GM21423 (cell line): ENCODE measurements at regions not wholly inside any gene's neighbourhood (a gene's known extent, or its start where the extent isn't known, plus 50 kb on each side); places are given as distances from the start of the nearest gene placed in this dataset.
"Not testable (repeated sequence)": the region's sequence is repeated elsewhere in the genome, so short reads cannot be mapped to it uniquely, and the experiment has no call there.

Experiments
- ATAC-seq: cut with Tn5 transposase; IDR thresholded peaks from one replicate; pipeline ENCODE4 v1.9.1; 2021; ENCODE audit warnings: mild to moderate bottlenecking, moderate library complexity; ENCODE audit not compliant: unreplicated experiment

- ATAC-seq = no peak
These were observed 145.2 kb upstream of the KRR1 start for GRCh38 chr12:75656648-75657047.

DNA sequence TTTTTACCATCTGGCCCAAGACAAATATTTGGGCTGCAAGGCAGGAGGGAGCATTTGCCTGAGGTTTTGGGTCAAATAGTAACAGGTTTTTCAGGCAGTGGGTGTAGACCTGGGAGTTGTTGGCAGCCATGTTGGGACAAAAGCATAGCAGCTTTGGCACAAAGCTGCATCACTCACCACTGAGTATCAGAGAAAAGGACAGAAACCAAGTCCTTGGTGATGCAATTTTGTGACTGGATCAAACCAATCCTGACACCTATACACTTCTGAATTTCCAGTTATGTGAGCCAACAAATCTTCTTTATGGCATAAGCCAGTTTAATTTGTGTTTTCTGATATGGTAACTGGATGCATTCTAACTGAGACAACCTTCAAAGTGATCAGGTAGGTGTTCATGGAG, 144.8 kb upstream of the KRR1 start:
- no peak for ATAC-seq

DNA sequence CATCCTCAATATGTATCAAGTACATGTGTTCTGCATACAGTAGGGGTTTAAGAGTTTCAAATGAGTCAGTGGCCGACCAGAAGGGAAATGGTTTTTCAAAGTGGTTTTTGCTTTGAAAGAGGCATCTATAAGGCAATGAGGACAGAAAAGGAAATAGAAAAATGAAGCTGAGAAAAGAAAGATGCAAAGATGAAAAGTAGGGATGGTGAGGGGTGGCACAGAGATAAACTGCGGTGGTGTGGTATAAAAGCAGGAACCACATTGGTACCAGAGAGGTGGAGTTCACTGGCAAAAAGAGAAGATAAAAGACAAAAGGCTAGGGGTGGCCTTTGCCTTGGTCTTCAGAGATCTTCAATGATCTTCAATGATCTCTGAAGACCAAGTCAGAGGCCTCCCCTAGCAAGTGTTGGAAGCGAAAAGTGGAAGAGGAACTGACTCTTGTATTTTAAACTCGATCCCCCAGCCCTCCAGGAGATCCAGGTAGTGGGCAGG, 144.0 kb upstream of the KRR1 start:
- peak; percentile 67 for ATAC-seq

- no peak for ATAC-seq
These were observed 139.9 kb upstream of the KRR1 start for GRCh38 chr12:75651342-75651695.

GRCh38 chr12:75650595-75651341, 139.4 kb upstream of the KRR1 start:
- no peak for ATAC-seq

DNA sequence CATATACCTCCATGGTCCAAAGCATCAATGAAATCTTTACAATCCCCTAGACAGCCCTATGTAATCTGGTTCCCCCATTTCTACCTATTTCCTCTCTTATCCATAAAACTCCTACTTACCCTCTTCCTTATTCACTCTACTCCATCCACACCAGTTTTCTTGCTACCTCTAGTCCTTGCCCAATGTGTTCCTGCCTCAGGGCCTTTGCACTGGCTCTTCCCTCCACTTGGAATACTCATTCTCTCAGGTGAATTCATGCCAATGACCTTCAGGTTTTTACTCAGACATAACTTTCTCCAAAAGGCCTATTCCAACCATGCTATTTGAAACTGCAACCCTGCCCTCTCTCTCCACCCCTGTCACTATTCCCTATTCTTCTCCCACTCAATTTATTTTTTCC, 138.7 kb upstream of the KRR1 start:
- no peak for ATAC-seq

- no peak for ATAC-seq
These were observed 137.4 kb upstream of the KRR1 start for GRCh38 chr12:75648856-75649255.

DNA sequence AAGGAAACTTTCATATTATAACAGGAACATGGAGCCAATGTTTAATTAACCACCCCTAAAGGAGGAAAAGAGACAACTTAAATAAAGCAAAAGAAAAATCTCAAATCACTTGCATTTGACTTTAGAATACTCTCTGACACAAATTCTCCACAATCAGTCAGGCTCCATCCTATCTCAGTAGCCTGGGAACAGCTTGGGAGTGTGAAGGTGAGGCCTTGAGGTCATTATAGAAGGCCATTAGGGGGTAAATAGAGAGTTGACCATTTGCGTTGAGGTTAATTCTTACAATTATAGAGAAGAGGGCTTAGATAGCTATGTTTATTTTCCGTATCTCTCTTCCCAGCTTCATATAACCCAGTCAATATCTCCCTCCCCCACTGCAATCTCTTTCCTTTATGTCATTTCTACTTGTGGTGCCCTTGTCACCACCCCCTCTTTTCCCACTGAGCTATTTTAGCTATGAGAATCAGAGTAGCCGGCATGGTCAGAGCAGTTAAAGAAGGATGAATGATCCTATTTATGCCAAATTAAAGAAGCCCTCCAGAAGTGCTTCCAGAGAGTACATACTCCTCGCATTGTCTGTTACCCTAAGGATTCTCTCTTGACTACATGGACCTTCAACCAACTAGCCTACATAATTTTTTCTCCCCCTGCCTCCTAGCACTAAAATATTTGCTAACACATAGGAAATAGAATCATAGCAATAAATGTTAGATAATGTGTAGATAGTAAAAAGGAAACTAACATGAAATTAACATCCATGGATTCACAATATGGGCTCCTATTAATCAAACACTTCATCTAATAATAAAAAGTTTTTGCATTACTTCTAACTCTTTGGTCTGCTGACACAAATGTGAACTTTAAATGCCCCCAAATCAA, 135.2 kb upstream of the KRR1 start:
- no peak for ATAC-seq

DNA sequence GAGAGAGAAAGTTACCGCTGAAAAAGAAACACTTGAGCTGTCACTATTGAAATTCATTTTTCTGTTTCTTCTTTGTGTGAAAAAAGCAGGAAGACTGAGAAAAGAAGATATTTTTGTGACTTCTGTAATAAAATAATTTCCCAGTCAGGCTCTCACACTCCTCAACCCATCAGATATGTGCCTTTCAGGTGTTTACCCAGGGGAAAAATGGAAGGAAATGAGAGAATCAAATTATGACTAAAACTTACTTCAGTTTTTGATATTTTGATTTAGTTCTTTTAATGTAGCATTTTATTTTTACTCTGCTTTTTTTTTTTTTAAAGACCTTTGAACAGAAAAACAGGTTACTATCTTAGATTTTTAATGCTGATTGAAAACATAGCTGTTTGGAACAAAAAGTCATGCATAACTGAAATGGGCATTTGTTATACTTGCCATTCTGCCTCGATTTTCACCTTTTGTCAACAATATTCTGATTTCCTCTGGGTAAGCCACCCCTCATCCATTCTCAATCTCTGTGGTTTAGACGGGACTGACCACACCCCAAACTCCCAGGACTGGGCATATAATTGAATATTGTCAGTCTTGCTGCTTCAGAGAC, 133.2 kb upstream of the KRR1 start:
- ATAC-seq = no peak

DNA sequence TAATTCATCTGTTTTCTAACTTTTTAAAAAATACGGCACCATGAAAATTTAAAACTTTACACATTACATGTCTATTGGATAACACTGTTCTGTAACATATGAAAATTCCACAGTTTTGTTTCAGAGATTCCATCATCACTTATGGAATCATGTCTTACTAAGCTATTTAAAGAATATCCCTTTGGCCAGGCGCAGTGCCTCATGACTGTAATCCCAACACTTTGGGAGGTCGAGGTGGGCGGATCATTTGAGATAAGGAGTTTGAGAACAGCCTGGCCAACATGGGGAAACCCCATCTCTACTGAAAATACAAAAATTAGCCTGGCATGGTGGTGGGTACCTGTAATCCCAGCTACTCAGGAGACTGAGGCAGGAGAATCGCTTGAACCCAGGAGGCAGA, 131.7 kb upstream of the KRR1 start:
- ATAC-seq = not testable (repeated sequence)

DNA sequence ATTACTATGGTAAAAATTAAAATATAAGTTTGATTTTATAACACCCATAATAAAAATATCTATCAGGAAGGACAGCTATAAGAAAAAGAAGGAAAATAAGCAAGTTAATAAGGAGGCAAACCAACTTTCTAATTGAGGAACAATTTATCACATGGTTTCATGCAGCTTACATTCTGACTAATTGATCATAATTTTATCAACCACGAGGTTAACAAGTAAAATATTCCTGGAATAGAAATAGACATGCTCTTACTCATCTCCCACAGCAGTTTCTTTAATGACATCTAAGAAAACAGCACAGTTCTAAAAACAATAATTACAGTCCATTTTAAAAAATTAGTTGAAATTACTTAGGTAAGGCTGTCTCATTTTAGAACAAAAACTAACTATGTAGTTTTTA, 130.8 kb upstream of the KRR1 start:
- no peak for ATAC-seq

DNA sequence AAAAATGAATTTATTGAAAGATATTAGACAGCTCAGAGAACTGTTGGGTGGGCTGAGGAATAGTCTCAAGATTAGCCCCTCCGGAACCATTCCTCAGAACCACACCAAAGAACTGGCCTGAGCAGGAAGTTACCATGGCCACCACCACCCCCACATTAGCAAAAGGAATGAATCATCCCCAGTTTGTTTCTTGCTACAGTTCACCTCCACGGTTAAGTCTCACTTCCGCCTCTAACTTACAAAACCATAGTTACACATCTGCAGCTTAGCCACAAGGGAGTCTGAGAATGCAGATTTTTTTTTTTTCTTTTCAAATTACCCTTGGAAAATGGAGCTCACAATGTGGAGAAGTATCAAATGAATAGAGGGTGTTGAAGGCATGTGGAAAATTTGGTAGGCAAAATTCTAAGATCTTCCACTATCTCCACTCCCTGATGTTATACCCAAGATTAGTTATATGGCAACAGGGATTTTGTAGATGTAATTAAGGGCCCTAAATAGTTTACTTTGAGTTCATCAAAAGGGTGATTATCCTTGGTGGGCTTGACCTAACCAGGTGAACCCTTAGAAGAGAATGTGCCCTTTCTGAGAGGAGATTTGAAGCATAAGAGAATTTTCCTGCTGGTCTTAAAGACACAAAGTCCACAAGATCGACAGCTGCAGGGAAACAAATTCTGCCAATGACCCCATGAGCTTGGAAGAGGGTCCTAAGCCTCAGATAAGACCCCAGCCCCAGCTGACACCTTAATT, 129.8 kb upstream of the KRR1 start:
- peak; percentile 100 for ATAC-seq

- ATAC-seq = no peak
These were observed 127.4 kb upstream of the KRR1 start for GRCh38 chr12:75638792-75639191.

- ATAC-seq = no peak
These were observed 125.2 kb upstream of the KRR1 start for GRCh38 chr12:75636607-75637006.

DNA sequence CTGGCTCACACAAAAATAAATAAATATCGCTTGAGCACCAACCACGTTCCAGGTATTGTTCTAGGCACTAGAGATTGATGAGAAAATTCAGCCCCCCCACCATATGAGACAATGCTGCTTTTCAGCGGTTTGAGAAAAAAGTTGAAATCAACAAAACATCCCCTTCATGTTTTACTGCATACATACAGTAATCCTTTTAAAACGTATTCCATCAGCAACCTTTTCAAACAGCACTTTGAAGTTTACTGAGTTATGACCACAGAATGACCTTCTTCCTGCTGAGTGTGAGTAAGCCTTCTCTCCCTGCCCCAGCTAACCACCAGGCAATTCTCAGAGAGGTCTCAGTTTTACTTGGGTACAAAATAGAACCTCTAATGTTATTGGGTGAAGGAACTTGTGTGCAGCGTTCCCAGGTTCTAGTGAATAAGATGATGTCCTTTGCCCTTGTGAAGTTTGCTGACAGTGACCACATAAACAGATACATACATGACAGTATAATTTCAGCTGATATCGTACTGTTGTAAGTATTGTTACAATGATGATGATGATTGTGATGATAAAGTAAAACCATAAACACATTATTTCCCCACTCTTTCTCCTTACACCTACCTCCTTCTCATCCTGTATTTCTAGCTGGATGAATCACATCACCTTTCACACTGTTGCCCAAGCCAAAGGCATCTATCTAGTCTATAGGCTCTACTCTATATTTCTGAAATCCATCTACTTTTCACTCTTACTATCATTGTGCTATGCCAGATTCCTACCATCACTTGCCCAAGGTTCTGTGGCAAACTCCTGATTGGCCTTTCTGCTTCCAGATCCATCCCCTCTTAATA, 124.4 kb upstream of the KRR1 start:
- peak; percentile 93 for ATAC-seq

DNA sequence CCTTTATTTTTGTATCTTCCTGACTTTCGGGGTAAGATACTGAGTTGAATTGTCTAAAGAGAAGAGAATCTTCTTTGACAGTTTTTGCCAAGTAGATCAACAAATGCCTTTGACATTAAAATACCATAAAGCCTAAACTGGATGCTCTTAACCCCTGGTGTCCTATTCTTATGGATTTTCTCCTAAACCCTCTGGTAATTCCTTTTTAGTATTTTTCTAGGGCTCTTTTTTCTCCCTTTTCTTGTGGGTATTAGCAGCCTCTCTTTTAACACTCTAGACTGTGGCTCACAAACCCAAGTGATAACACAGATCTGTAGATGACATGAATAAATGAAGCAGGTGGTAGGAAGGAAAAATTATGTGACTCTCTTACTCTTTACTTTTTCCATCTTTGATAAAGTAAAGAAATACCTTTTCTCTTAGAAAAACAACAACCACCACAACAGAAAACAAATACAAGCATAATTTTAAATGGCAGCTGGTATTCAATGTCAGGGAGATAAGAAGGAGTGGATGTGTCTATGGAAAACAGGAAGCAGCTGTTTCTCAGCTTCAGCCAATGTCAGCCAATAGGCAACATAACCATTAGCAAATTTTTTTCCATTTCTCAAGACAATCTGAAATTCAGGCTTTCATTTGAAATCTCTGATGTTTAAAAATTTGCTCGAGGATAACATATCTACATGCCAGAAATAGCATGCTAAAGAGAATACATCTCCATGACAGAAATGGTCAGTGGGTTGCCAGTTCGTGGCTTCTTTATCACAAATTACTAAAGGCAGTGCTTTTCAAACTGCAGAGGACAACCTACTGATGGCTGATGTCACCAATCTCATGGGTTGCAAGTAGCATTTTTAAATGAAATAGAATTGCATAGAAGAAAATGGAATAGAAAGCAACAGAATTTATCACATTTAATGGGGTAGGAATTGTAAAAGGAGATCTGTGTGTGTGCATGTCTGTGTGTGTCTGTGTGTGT, 123.1 kb upstream of the KRR1 start:
- ATAC-seq = no peak

- ATAC-seq = no peak
These were observed 122.4 kb upstream of the KRR1 start for GRCh38 chr12:75633789-75634188.

DNA sequence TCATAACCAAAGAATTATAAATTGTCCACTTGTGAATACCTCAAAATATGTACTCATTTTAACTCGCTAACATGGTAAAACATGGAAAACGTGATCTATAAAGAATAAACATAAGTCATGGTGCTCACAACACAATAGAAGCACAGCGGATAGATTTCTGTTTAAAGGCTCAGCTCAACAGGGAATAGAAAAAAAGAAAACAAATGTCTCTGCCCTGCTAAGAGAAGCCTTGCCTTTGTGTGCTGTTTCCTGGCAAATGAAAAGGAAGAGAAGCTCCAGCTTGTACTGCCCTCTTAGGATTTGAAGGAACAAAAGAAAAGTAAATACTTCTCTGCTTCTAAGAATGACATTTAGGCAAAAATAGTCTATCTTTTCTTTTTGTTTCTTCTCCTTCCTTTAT, 121.0 kb upstream of the KRR1 start:
- ATAC-seq = no peak

- ATAC-seq = no peak
These were observed 120.4 kb upstream of the KRR1 start for GRCh38 chr12:75631831-75632230.
